ENCODE measurements at regions not wholly inside any gene's neighbourhood (a gene's known extent, or its start where the extent isn't known, plus 50 kb on each side); places are given as distances from the start of the nearest gene placed in this dataset.

- DNase-seq (no peak), ATAC-seq (no peak)
- Histone ChIP-seq H3K27ac (no peak overlapping the region), H3K27me3 (ENCODE audit: insufficient read depth in 3 of 3, low read length in 2 of 3) (peaks cover 0 to 2% (median 0%) of the 10 kb centered on the region in 3 donors), H3K4me3 (no peak overlapping the region), H3K4me1 (no peaks in the 10 kb centered on the region), H3K36me3 (ENCODE audit: insufficient read depth in 1 of 2, low read depth in 1 of 2) (no peaks in the 10 kb centered on the region), H3K9me3 (no peaks in the 10 kb centered on the region)
- 56 to 92% (median 91%) methylated on average over 2 of the region's 2 CpGs for WGBS, 3 donors
- intact Hi-C loops (cut with DNase I) = no loop called here
- TF ChIP-seq CTCF (IDR thresholded peaks at IDR 0.05) = no peak
Observed at GRCh38 chr18:2431806-2432205, 139.5 kb downstream of the METTL4 start.

- Histone ChIP-seq H3K4me3 (no peak overlapping the region), H3K27ac (no peak overlapping the region), H3K4me1 (no peaks in the 10 kb centered on the region), H3K9me3 (no peaks in the 10 kb centered on the region), H3K27me3 (ENCODE audit: insufficient read depth in 3 of 3, low read length in 2 of 3) (peaks cover 0 to 2% (median 0%) of the 10 kb centered on the region in 3 donors), H3K36me3 (ENCODE audit: insufficient read depth in 1 of 2, low read depth in 1 of 2) (no peaks in the 10 kb centered on the region)
- intact Hi-C loops (cut with DNase I) = no loop called here
- no peak for ATAC-seq
- WGBS, 3 donors = 79 to 94% (median 92%) methylated on average over 1 of the region's 1 CpG
- no peak for TF ChIP-seq CTCF (IDR thresholded peaks at IDR 0.05)
- DNase-seq = no peak
Observed at GRCh38 chr18:2433366-2433765, 137.9 kb downstream of the METTL4 start.

- Histone ChIP-seq H3K9me3 (no peaks in the 10 kb centered on the region), H3K4me1 (no peaks in the 10 kb centered on the region), H3K27me3 (ENCODE audit: insufficient read depth in 3 of 3, low read length in 2 of 3) (no peaks in the 10 kb centered on the region), H3K36me3 (ENCODE audit: insufficient read depth in 1 of 2, low read depth in 1 of 2) (no peaks in the 10 kb centered on the region), H3K27ac (no peak overlapping the region), H3K4me3 (no peak overlapping the region)
- intact Hi-C loops (cut with DNase I) = no loop called here
- DNase-seq (no peak), ATAC-seq (no peak)
- TF ChIP-seq CTCF (IDR thresholded peaks at IDR 0.05) = no peak
- 69 to 78% (median 78%) methylated on average over 2 of the region's 2 CpGs for WGBS, 3 donors
Observed at GRCh38 chr18:2441544-2441943, 129.8 kb downstream of the METTL4 start.

GRCh38 chr18:2442006-2442405 is 129.3 kb downstream of the METTL4 start:
- Histone ChIP-seq H3K36me3 (ENCODE audit: insufficient read depth in 1 of 2, low read depth in 1 of 2) (no peaks in the 10 kb centered on the region), H3K9me3 (no peaks in the 10 kb centered on the region), H3K4me3 (no peak overlapping the region), H3K27me3 (ENCODE audit: insufficient read depth in 3 of 3, low read length in 2 of 3) (no peaks in the 10 kb centered on the region), H3K4me1 (no peaks in the 10 kb centered on the region), H3K27ac (no peak overlapping the region)
- TF ChIP-seq CTCF (IDR thresholded peaks at IDR 0.05) = no peak
- ATAC-seq = no peak
- whole genome bisulfite sequencing, 3 donors = 64 to 66% (median 65%) methylated on average over 3 of the region's 3 CpGs
- no peak for DNase-seq
- intact Hi-C loops (cut with DNase I) = no loop called here

- Histone ChIP-seq H3K27me3 (ENCODE audit: insufficient read depth in 3 of 3, low read length in 2 of 3) (no peaks in the 10 kb centered on the region), H3K27ac (no peak overlapping the region), H3K4me3 (no peak overlapping the region), H3K4me1 (no peaks in the 10 kb centered on the region), H3K9me3 (no peaks in the 10 kb centered on the region), H3K36me3 (ENCODE audit: insufficient read depth in 1 of 2, low read depth in 1 of 2) (no peaks in the 10 kb centered on the region)
- 76 to 82% (median 82%) methylated on average over 4 of the region's 4 CpGs for WGBS, 3 donors
- no peak for TF ChIP-seq CTCF (IDR thresholded peaks at IDR 0.05)
- ATAC-seq (no peak), DNase-seq (no peak)
- intact Hi-C loops (cut with DNase I) = no loop called here
Observed at GRCh38 chr18:2442726-2443275, 128.5 kb downstream of the METTL4 start.
